Bronchial epithelial cell (primary cell): ENCODE measurements at regions not wholly inside any gene's neighbourhood (a gene's known extent, or its start where the extent isn't known, plus 50 kb on each side); places are given as distances from the start of the nearest gene placed in this dataset.

ENCODE experiments used
- DNase-seq: peaks from one replicate; pipeline ENCODE4 v3.0.0-alpha.2; 2010; ENCODE audit warnings: low read depth
- FAIRE-seq: peaks from 2 replicates; lab custom pipeline; 2011; peaks lifted over from hg19 to GRCh38; lab: Jason Lieb, UNC
- H3K27me3 ChIP-seq: 2 replicates; pipeline ENCODE4 v1.5.1; 2011; ENCODE audit warnings: low read length; ENCODE audit not compliant: control insufficient read depth, insufficient read depth
- H3K36me3 ChIP-seq: 2 replicates; pipeline ENCODE4 v1.5.1; 2011; ENCODE audit warnings: low read length; ENCODE audit not compliant: control insufficient read depth, insufficient read depth
- H3K4me3 ChIP-seq: 2 replicates; pipeline ENCODE4 v1.5.1; 2011; ENCODE audit warnings: mild to moderate bottlenecking, low read depth, low read length, control low read depth
- CTCF ChIP-seq: IDR thresholded peaks from 2 replicates; pipeline ENCODE4 v1.5.1; 2011; ENCODE audit warnings: mild to moderate bottlenecking, moderate library complexity, low read length, control low read depth, inconsistent platforms; ENCODE audit not compliant: insufficient read depth, severe bottlenecking

GRCh38 chrX:790783-791360, 160.3 kb downstream of the SHOX start:
- DNase-seq (no peak), FAIRE-seq (no peak)
- H3K36me3 ChIP-seq, result no peaks in the 10 kb centered on the region
- no peak overlapping the region for H3K4me3 ChIP-seq
- TF ChIP-seq CTCF, result no peak
- no peaks in the 10 kb centered on the region for H3K27me3 ChIP-seq

- Histone ChIP-seq H3K36me3 (no peaks in the 10 kb centered on the region), H3K4me3 (no peak overlapping the region), H3K27me3 (no peaks in the 10 kb centered on the region)
- TF ChIP-seq CTCF, result no peak
- DNase-seq (no peak), FAIRE-seq (no peak)
Observed at GRCh38 chrX:790041-790506, 159.5 kb downstream of the SHOX start.

- FAIRE-seq (no peak), DNase-seq (no peak)
- no peak for TF ChIP-seq CTCF
- Histone ChIP-seq H3K4me3 (no peak overlapping the region), H3K27me3 (no peaks in the 10 kb centered on the region), H3K36me3 (no peaks in the 10 kb centered on the region)
Observed at GRCh38 chrX:789096-789495, 158.5 kb downstream of the SHOX start.

- no peak for TF ChIP-seq CTCF
- DNase-seq (no peak), FAIRE-seq (no peak)
- Histone ChIP-seq H3K4me3 (no peak overlapping the region), H3K27me3 (no peaks in the 10 kb centered on the region), H3K36me3 (no peaks in the 10 kb centered on the region)
Observed at GRCh38 chrX:786441-786881, 155.9 kb downstream of the SHOX start.

GRCh38 chrX:784829-785228, 154.2 kb downstream of the SHOX start:
- TF ChIP-seq CTCF, result no peak
- DNase-seq (no peak), FAIRE-seq (no peak)
- H3K4me3 ChIP-seq, result no peak overlapping the region
- no peaks in the 10 kb centered on the region for H3K36me3 ChIP-seq
- no peaks in the 10 kb centered on the region for H3K27me3 ChIP-seq
